Astrocyte (in vitro differentiated cells and primary cell): ENCODE measurements at regions not wholly inside any gene's neighbourhood (a gene's known extent, or its start where the extent isn't known, plus 50 kb on each side); places are given as distances from the start of the nearest gene placed in this dataset.

Source experiments
- CTCF ChIP-seq: IDR thresholded peaks from 2 replicates; pipeline ENCODE4 v1.5.1; 2011; ENCODE audit warnings: low read depth, mild to moderate bottlenecking, inconsistent platforms, low read length, moderate library complexity; ENCODE audit not compliant: insufficient read depth
- EZH2 ChIP-seq: IDR thresholded peaks from 2 replicates; pipeline ENCODE4 v1.6.1; 2012; ENCODE audit warnings: mild to moderate bottlenecking, low read length, inconsistent platforms; ENCODE audit not compliant: insufficient read depth

- TF ChIP-seq CTCF: no peak
- no peak for TF ChIP-seq EZH2
These were observed 244.7 kb downstream of the C12orf75 start for GRCh38 chr12:105575235-105575634.
